Stimulated activated CD8-positive, alpha-beta memory T cell treated with anti-CD3 and anti-CD28 coated beads, Interleukin-4, amount 100 ng/mL, for 1 hour (primary cell): ENCODE measurements at regions not wholly inside any gene's neighbourhood (a gene's known extent, or its start where the extent isn't known, plus 50 kb on each side); places are given as distances from the start of the nearest gene placed in this dataset.
"Not testable (repeated sequence)": the region's sequence is repeated elsewhere in the genome, so short reads cannot be mapped to it uniquely, and the experiment has no call there.

Experiments
- DNase-seq, 2 donors: peaks; one replicate each; pipeline ENCODE4 v3.0.0-alpha.2; 2020; ENCODE audit warnings: low read depth in 2 of 2, low spot score in 1 of 2

GRCh38 chr14:34099635-34100034 is 148.8 kb upstream of the EGLN3 start:
- no peak for DNase-seq

DNA sequence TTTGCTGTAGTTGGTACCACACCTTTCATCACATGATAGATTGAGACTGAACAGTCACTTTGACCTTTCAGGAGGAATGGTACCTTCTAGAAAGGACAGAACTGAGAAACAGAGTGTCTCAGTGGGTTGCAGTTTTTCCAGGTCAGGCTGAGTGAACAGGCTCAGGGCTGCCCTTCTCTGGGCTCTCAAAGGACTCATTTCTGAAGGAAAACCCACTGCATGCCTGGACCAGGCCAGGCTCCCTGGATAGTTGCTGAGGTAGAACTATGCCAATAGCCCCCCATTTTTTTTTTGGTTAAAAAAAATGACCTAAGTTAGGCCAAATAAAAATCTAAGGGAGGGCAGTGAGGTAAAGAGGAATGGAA is 148.1 kb upstream of the EGLN3 start:
- no peak for DNase-seq

DNA sequence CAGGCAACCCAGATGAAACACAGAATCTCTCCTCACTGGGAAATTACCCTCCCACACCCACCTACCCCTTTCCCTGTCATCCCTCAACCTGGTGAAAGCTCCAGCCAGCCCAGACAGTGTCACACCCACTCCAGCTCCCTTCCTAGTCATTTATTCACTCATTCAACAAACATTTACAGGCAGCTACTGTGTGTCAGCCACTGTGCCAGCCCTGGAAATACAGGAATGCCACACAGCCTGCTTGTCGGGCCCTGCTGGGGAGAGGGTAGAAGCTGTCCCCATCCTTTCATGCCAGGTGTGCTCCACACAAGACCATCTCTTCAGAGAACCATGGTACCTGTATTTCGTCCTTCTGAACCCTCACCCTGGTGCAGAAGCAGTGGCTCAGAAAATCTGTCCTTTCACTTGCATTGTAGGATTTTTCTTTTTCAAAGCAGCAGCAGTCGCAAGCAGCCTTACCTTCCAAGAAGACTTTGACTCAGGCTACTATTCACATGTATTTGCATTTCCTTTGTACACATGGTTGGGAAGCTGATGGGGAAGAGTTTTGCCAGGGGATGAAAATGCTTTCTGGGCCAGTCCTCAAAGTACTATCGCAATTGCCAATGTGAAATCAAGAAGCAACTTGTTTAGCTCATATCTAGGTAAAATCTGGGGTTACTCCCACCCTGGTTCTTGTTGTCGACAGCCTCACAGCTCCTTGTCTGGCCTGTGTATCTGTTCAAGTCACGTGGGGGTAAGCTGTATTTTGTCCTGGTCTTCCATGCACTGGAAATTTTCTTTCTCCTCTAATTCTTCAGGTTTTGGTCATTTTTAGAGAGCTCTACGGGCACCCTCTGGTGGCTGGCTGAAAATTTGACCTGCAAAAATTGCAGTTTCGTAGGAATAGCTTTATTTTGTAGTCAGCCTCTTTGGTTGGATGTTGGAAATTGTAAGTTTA is 147.4 kb upstream of the EGLN3 start:
- no peak for DNase-seq

- no peak for DNase-seq
Observed at GRCh38 chr14:34097644-34098043, 146.8 kb upstream of the EGLN3 start.

GRCh38 chr14:34094384-34094783 is 143.5 kb upstream of the EGLN3 start:
- DNase-seq: no peak

GRCh38 chr14:34093883-34094282 is 143.0 kb upstream of the EGLN3 start:
- no peak for DNase-seq

GRCh38 chr14:34090451-34090850 is 139.6 kb upstream of the EGLN3 start:
- no peak for DNase-seq

GRCh38 chr14:34088914-34089313 is 138.0 kb upstream of the EGLN3 start:
- no peak for DNase-seq

DNA sequence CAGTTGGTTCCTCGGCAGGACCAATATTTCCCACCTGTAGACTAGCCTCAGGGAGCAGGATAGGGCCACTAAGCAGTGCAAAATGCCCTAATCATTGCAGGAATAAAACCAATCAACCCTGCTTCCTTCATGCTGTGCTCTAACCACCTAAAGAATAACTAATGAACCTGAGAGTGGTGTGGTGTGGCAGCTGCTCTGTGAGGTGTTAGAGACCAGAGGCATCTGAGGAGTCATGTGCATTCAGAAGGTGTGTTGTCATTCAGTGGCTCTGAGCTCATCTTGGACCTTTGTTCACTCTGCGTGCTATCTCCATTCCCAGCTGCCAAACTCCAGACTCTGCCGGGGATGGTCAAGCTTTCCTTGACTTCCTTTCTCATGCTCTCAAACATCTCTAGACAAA is 136.7 kb upstream of the EGLN3 start:
- DNase-seq: no peak

DNA sequence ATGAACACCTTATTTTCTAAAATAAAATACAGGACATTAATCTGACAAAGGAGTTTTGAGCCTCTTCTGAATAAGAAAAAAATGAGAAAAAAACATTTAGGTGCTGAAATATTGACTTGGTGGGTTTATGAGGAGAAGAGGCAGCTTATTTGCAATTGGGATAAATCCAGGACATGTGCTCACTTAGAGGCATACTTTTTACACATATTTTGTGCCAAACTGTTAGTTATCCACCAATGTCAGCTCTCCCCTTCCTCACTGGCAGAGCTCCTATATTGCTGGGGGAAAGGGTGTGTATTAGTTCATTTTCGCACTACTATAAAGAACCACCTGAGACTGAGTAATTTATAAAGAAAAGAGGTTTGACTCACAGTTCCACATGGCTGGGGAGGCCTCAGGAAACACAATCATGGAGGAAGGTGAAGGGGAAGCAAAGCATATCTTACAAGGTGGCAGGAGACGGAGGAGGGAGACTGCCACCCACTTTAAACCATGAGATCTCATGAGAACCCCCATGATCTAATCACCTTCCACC is 135.4 kb upstream of the EGLN3 start:
- no peak for DNase-seq

GRCh38 chr14:34085695-34086094 is 134.8 kb upstream of the EGLN3 start:
- DNase-seq: no peak

DNA sequence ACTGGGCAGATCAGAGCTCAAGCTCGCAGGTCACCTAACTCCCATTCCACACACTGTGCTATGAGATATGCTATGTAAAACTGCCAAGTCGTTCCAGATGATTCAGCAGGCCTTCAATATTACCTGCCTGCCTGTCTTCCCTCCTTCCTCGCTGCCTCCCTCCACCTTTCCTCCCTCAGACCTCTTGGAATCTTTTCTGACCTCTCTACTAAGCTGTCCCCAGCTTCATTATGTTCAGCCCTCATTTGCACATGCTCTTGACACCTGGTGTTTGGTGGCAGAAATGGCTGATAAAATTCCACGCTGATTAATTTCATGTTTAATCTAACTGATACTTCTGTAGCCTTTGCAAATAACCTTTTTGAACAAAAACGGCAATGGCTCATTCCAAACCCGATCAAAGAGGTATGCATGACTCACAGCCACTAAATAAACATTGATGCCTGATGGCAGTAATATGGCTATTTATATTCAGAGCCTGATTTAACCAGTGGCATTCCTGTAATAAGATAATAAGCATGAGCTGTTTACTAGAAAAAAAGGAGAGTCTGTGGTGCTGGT is 130.8 kb upstream of the EGLN3 start:
- no peak for DNase-seq

DNA sequence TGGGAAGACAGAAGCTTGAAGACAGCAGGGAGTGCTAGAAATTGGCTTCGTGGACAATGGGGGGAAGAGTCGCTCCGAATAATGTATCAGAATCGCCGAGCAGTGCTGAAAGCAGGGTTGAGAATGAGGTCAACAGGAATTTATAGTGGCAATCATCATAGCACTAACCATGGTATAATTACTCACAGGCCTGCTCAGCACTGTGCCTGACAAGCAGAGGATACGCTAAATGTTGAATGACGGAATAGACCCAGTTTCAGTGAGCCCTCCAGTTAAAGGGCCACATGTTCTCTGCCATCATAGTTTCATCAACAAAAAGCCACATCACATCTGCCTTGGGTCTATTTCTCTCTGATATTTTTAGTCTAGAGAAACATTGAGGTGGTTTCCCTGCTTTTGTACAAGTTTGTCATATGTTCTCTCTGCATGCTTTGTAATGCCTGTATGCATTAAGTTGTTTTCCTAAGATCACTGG is 130.3 kb upstream of the EGLN3 start:
- DNase-seq: no peak

GRCh38 chr14:34079643-34080042 is 128.8 kb upstream of the EGLN3 start:
- DNase-seq: not testable (repeated sequence)

GRCh38 chr14:34078117-34078743 is 127.4 kb upstream of the EGLN3 start:
- no peak for DNase-seq

DNA sequence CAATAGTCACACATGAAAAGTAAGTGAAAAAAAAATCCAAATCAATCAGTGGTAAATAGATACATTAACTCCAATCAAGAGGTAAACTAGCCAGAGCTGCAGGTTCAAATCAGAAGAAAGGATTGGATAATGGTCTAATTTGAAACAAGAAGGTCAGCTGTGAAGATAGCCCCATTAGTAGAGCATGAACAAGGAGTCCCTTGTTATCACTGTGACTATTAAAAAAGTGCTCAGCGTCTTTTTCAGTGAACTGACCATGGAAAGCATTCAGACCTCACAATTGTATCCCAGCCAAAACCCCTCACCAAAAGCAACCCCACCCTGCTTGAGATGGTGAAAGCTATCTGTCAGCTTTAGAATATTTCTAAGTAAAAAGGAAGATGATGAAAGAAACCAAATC is 125.0 kb upstream of the EGLN3 start:
- DNase-seq: no peak

DNA sequence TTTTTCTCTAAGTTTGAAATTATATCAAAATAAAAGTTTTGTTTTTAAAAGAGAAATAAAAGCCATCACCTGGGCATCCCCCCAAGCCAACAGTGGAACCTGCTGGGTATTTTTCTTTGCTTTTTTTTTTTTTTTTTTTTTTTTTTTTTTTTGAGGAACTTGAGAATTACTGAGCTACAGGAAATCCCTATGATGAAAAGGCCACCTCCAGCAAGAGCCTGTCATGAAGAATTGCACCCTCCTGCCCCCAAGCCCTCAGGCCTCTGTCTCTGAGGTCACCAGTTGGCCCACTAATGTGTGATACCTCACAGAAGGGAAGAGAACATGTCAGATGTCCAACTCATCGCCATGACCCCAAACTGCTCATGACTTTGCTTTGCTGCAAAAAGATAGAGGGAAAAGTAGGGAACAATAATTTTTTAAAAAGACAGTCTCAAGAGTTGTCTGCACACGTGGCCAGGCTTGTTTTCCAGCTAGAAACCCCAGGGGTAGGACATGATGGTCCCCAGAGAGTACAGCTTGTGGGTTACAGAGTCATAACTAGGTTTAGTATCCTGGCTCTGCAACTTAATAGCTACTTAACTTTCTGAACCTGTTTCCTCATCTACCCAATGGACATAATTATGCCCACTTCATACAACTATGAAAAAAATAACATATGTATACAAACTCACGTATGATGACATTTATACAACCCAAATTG is 124.3 kb upstream of the EGLN3 start:
- no peak for DNase-seq

GRCh38 chr14:34072921-34073320 is 122.0 kb upstream of the EGLN3 start:
- no peak for DNase-seq

GRCh38 chr14:34072401-34072800 is 121.5 kb upstream of the EGLN3 start:
- no peak for DNase-seq

GRCh38 chr14:34070917-34071407 is 120.1 kb upstream of the EGLN3 start:
- no peak for DNase-seq
